ENCODE measurements at regions not wholly inside any gene's neighbourhood (a gene's known extent, or its start where the extent isn't known, plus 50 kb on each side); places are given as distances from the start of the nearest gene placed in this dataset.

DNA sequence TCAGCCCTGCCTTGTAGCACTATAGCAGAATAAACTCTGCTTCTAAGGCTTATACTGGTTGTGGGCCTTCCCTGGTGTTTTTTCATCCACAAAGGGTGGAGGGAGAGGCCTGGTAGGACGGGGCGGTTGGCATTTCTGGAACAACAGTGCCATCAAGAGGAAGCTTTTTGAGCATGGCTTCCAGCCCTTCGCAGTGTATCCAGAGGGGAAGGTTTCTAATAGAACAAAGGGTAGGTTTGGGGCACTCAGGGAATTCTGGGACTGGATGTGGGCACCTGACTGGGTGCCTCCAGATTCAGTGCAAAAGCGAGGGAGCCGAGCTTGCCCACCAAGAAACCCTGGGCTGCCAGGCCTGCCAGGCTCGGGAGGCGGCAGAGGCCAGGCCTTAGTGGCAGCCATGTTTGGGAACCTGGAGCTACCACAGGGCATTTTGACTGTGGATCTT is 229.6 kb upstream of the AGTR2 start:
- WGBS, 2 donors (ENCODE audit: low coverage in 1 of 2): 51% methylated on average over 7 of the region's 7 CpGs; no CpG with 5 or more reads in 1 of the 2 donors
- in situ Hi-C loops (cut with MboI; ENCODE audit: low pct_ligation_motif_present in 1 of 4, low pct_unique_long_range_greater_than_20kb in 1 of 4, low sequenced_read_pairs in 3 of 4): no loop called here
- H3K27ac ChIP-seq: no peak overlapping the region

DNA sequence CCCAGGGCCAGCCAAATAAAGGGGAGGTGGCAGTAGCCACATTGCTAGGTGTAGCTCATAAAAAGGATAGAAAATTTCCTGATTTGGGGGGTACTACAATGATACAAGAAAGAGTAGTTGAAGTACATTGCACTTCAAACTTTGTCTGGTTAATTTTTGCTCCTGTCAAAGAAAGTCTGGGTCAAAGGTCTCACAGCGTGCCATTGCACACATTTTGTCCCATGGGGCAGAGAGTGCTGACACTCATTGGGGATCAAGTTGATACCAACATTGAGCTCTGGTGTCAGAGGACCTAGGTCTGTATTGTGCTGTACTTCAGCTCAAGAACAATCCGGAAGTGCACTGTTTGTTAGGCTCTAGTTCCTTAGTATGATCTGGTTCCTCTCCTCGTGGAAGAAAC is 229.2 kb upstream of the AGTR2 start:
- Histone ChIP-seq H3K4me3 (no peak overlapping the region), H3K36me3 (no peaks in the 10 kb centered on the region), H3K27me3 (no peaks in the 10 kb centered on the region), H3K9me3 (no peaks in the 10 kb centered on the region), H3K27ac (no peak overlapping the region), H3K4me1 (peaks cover 0 to 4% (median 0%) of the 10 kb centered on the region in 4 donors)
- TF ChIP-seq EP300 (IDR thresholded peaks at IDR 0.05; ENCODE audit: low read depth) (no peak), POLR2A (IDR thresholded peaks at IDR 0.05) (no peak), POLR2AphosphoS5 (IDR thresholded peaks at IDR 0.05) (no peak)
- TF ChIP-seq, protein P1, sequence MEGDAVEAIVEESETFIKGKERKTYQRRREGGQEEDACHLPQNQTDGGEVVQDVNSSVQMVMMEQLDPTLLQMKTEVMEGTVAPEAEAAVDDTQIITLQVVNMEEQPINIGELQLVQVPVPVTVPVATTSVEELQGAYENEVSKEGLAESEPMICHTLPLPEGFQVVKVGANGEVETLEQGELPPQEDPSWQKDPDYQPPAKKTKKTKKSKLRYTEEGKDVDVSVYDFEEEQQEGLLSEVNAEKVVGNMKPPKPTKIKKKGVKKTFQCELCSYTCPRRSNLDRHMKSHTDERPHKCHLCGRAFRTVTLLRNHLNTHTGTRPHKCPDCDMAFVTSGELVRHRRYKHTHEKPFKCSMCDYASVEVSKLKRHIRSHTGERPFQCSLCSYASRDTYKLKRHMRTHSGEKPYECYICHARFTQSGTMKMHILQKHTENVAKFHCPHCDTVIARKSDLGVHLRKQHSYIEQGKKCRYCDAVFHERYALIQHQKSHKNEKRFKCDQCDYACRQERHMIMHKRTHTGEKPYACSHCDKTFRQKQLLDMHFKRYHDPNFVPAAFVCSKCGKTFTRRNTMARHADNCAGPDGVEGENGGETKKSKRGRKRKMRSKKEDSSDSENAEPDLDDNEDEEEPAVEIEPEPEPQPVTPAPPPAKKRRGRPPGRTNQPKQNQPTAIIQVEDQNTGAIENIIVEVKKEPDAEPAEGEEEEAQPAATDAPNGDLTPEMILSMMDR (IDR thresholded peaks at IDR 0.05): no peak
- 71% methylated on average over 3 of the region's 3 CpGs; no CpG with 5 or more reads in 1 of the 2 donors for WGBS, 2 donors (ENCODE audit: low coverage in 1 of 2)
- DNase-seq: no peak
- in situ Hi-C loops (cut with MboI; ENCODE audit: low pct_ligation_motif_present in 1 of 4, low pct_unique_long_range_greater_than_20kb in 1 of 4, low sequenced_read_pairs in 3 of 4) (no loop called here), intact Hi-C loops (cut with DNase I; ENCODE audit: low total_unique reads) (no loop called here)

More for the DNA sequence above, 229.6 kb upstream of the AGTR2 start:
- Histone ChIP-seq H3K36me3 (no peaks in the 10 kb centered on the region), H3K9me3 (no peaks in the 10 kb centered on the region), H3K27me3 (no peaks in the 10 kb centered on the region), H3K4me3 (no peak overlapping the region), H3K4me1 (peaks cover 0 to 4% (median 0%) of the 10 kb centered on the region in 4 donors)
- peak; percentile 85 for DNase-seq
- intact Hi-C loops (cut with DNase I; ENCODE audit: low total_unique reads): no loop called here
- TF ChIP-seq EP300 (IDR thresholded peaks at IDR 0.05; ENCODE audit: low read depth) (no peak), POLR2AphosphoS5 (IDR thresholded peaks at IDR 0.05) (peak in 1 of 3 donors; percentile 24)
- TF ChIP-seq, protein P1 (IDR thresholded peaks at IDR 0.05): peak in 2 of 5 experiments; percentile 19 to 42

DNA sequence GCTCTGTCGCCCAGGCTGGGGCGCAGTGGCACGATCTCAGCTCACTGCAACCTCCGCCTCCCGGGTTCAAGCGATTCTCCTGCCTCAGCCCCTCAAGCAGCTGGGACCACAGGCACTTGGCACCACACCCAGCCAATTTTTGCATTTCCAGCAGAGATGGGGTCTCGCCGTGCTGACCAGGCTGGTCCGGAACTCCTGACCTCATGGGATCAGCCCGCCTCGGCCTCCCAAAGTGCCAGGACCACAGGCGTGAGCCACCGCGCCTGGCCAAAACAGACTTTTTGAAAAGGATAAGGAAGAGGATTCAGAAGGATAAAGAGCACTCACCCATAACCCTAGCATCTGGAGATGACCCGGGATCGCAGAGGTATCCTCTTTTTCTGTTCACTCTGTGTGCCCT is 224.5 kb upstream of the AGTR2 start:
- intact Hi-C loops (cut with DNase I; ENCODE audit: low total_unique reads): no loop called here
- Histone ChIP-seq H3K9me3 (no peaks in the 10 kb centered on the region), H3K27me3 (no peaks in the 10 kb centered on the region), H3K4me3 (no peak overlapping the region), H3K27ac (no peak overlapping the region), H3K36me3 (no peaks in the 10 kb centered on the region), H3K4me1 (no peaks in the 10 kb centered on the region)
- TF ChIP-seq EP300 (IDR thresholded peaks at IDR 0.05; ENCODE audit: low read depth): no peak
- TF ChIP-seq, protein P1 (IDR thresholded peaks at IDR 0.05): no peak
- no peak for TF ChIP-seq POLR2AphosphoS5 (IDR thresholded peaks at IDR 0.05)
- TF ChIP-seq POLR2A (IDR thresholded peaks at IDR 0.05): no peak
- 93% methylated on average over 16 of the region's 16 CpGs; no CpG with 5 or more reads in 1 of the 2 donors for WGBS, 2 donors (ENCODE audit: low coverage in 1 of 2)
- DNase-seq: no peak
- in situ Hi-C loops (cut with MboI; ENCODE audit: low pct_ligation_motif_present in 1 of 4, low pct_unique_long_range_greater_than_20kb in 1 of 4, low sequenced_read_pairs in 3 of 4): no loop called here

DNA sequence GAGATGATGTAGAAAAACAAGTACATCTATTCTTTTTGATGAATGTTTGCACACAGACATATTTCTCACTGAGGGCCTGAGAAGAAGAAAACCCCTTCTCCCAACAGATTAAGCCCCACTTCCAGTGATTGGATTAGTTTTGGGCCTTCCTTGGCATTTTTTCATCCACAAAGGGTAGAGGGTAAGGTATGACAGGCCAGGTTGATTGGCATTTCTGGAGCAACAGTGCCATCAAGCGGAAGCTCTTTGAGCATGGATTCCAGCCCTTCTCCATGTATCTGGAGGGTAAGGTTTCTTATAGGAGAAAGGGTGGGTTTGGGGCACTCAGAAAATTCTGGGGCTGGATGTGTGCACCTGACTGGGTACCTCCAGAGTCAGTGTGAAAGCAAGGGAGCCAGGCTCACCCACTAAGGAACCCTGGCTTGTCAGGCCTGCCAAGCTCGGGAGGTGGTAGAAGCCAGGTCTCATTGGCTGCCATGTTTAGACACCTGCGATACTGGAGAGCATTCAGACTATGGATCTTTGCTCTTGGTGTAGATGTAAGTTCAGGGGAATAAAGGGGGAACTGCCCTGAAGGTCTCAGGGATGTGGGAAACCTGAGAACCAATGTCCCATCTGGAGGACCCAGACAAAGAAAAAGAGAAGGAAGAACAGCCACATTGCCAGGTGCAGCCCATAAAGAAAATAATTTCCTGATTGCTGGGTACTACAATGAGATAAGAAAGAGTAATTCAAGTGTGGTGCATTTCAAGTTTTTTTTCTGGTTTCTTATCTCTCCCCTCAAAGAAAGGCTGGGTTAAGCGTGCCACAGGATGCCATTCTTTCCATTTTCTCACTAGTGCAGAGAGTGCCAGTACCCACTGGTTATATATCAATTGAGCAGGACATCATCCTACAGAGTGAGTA is 222.3 kb upstream of the AGTR2 start:
- DNase-seq: peak; percentile 34
- 59% methylated on average over 4 of the region's 4 CpGs; no CpG with 5 or more reads in 1 of the 2 donors for WGBS, 2 donors (ENCODE audit: low coverage in 1 of 2)
- in situ Hi-C loops (cut with MboI; ENCODE audit: low pct_ligation_motif_present in 1 of 4, low pct_unique_long_range_greater_than_20kb in 1 of 4, low sequenced_read_pairs in 3 of 4): no loop called here
- Histone ChIP-seq H3K36me3 (no peaks in the 10 kb centered on the region), H3K27me3 (no peaks in the 10 kb centered on the region), H3K4me1 (no peaks in the 10 kb centered on the region), H3K9me3 (no peaks in the 10 kb centered on the region), H3K4me3 (no peak overlapping the region), H3K27ac (no peak overlapping the region)
- intact Hi-C loops (cut with DNase I; ENCODE audit: low total_unique reads): no loop called here
- TF ChIP-seq, protein P1 (IDR thresholded peaks at IDR 0.05): no peak
- TF ChIP-seq POLR2A (IDR thresholded peaks at IDR 0.05): no peak
- no peak for TF ChIP-seq EP300 (IDR thresholded peaks at IDR 0.05; ENCODE audit: low read depth)
- TF ChIP-seq POLR2AphosphoS5 (IDR thresholded peaks at IDR 0.05): no peak

Measured in transverse colon (tissue), 4 donors.